Choroid plexus epithelial cell (primary cell): ENCODE measurements at regions not wholly inside any gene's neighbourhood (a gene's known extent, or its start where the extent isn't known, plus 50 kb on each side); places are given as distances from the start of the nearest gene placed in this dataset.

Experiments
- DNase-seq: peaks from one replicate; pipeline ENCODE4 v3.0.0-alpha.2; 2010; ENCODE audit warnings: low read depth
- H3K4me3 ChIP-seq: 2 replicates; pipeline ENCODE4 v1.5.1; 2011; ENCODE audit warnings: low read depth, mild to moderate bottlenecking, control low read depth, low read length, moderate library complexity
- TF ChIP-seq, protein P1 (sequence below): conservative IDR thresholded peaks from 2 replicates; pipeline ENCODE4 v1.5.1; 2011; ENCODE audit warnings: low read depth, mild to moderate bottlenecking, control low read depth, inconsistent platforms, low read length, moderate library complexity

GRCh38 chr4:100970414-100970813 lies 376.9 kb downstream of the PPP3CA start:
- TF ChIP-seq, protein P1, sequence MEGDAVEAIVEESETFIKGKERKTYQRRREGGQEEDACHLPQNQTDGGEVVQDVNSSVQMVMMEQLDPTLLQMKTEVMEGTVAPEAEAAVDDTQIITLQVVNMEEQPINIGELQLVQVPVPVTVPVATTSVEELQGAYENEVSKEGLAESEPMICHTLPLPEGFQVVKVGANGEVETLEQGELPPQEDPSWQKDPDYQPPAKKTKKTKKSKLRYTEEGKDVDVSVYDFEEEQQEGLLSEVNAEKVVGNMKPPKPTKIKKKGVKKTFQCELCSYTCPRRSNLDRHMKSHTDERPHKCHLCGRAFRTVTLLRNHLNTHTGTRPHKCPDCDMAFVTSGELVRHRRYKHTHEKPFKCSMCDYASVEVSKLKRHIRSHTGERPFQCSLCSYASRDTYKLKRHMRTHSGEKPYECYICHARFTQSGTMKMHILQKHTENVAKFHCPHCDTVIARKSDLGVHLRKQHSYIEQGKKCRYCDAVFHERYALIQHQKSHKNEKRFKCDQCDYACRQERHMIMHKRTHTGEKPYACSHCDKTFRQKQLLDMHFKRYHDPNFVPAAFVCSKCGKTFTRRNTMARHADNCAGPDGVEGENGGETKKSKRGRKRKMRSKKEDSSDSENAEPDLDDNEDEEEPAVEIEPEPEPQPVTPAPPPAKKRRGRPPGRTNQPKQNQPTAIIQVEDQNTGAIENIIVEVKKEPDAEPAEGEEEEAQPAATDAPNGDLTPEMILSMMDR = no peak
- H3K4me3 ChIP-seq = no peak overlapping the region
- DNase-seq = no peak

DNA sequence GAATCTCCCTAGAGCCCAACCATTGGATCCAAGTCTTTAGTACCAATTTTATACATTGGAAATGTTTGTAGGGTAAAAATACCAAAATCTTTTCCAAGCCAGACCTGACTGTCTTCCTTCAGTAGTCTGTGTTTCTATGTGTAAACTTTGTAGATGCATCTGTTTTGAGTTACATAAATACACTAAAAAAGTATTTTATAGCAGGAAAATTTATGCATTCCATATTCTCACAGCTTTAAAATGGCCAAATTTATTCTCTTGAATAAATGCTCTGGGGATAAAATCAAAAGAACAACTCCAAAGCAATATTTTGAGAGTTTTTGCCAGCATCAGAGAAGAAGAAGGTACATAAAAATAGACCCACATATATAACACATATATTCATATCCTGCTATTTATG lies 377.4 kb downstream of the PPP3CA start:
- no peak overlapping the region for H3K4me3 ChIP-seq
- DNase-seq = no peak
- TF ChIP-seq, protein P1 = no peak

DNA sequence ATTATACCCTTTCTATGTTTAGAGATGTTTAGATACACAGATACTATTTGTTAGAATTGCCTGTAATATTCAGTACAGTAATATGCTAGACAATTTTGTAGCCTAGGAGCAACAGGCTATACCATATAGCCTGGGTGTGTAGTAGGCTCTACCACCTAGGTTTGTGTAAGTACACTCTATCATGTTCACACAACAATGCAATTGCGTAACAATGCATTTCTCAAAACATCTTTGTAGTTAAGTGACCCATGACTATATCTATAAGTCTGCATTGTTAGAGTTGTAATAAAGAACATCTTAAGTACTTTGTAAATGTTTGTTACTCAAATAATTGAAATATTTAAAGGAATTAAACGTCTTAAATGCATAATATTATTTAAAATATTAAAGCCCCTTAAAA lies 379.3 kb downstream of the PPP3CA start:
- no peak for DNase-seq
- TF ChIP-seq, protein P1 = no peak

DNA sequence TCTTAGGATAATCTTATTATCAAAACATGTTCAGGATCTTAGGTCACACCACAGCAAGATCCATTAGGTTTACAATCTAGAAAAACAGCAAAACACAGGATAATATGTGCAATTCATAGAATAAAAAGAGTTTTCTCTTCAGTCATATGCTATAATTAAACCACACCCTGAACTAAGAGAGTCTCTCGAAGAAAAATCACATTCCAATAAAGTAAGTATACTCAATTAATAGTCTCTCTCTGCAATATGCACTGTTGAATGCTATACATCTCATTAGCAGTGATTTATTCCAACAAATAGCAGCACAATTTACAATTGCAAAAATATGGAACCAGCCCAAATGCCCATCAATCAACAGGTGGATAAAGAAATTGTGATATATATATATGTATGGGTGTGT lies 383.7 kb downstream of the PPP3CA start:
- TF ChIP-seq, protein P1 = no peak
- DNase-seq = no peak
- no peak overlapping the region for H3K4me3 ChIP-seq

More for the DNA sequence above, 379.3 kb downstream of the PPP3CA start:
- no peak overlapping the region for H3K4me3 ChIP-seq

- no peak for DNase-seq
- no peak overlapping the region for H3K4me3 ChIP-seq
- TF ChIP-seq, protein P1 = no peak
Observed at GRCh38 chr4:100962698-100963097, 384.6 kb downstream of the PPP3CA start.

DNA sequence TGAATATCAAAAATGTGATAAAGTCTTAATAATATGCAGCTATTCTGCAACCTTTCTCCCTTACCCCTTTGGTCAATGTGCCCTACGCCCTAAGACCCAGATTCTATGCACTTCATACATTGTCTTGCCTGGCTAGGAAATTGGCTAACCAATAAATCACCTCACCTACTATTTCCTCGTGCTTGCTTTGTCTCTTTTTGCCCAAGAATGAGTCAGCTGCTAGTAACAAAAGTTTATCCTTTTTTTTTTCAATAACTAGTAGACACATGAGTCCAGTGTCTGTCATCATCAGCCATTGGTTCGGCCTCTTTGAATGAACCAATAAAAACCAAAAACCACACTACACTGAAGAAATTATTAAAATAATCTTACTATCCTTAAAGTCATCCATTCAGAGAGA lies 387.1 kb downstream of the PPP3CA start:
- H3K4me3 ChIP-seq = no peak overlapping the region
- TF ChIP-seq, protein P1 = no peak
- no peak for DNase-seq

- TF ChIP-seq, protein P1 = no peak
- DNase-seq = no peak
- no peak overlapping the region for H3K4me3 ChIP-seq
Observed at GRCh38 chr4:100954046-100954445, 393.3 kb downstream of the PPP3CA start.
